Ectodermal cell (in vitro differentiated cells): ENCODE measurements at regions not wholly inside any gene's neighbourhood (a gene's known extent, or its start where the extent isn't known, plus 50 kb on each side); places are given as distances from the start of the nearest gene placed in this dataset.

ENCODE experiments used
- H3K27ac ChIP-seq: 2 replicates; pipeline ENCODE4 v1.7.0; 2013; ENCODE audit warnings: mild to moderate bottlenecking, low read depth, low read length; ENCODE audit not compliant: insufficient read depth, poor library complexity, severe bottlenecking
- H3K27me3 ChIP-seq: 2 replicates; pipeline ENCODE4 v1.7.0; 2013; ENCODE audit warnings: mild to moderate bottlenecking, low read length; ENCODE audit not compliant: insufficient read depth, control insufficient read depth, poor library complexity, severe bottlenecking
- H3K36me3 ChIP-seq: one replicate; pipeline ENCODE4 v1.7.0; 2013; ENCODE audit warnings: low read length; ENCODE audit not compliant: control insufficient read depth, insufficient read depth
- H3K4me1 ChIP-seq: one replicate; pipeline ENCODE4 v1.7.0; 2013; ENCODE audit warnings: low read length; ENCODE audit not compliant: control insufficient read depth, insufficient read depth
- H3K4me3 ChIP-seq: 2 replicates; pipeline ENCODE4 v1.7.0; 2013; ENCODE audit warnings: low read depth, low read length, control low read depth; ENCODE audit not compliant: insufficient read depth
- H3K9me3 ChIP-seq: 2 replicates; pipeline ENCODE4 v1.7.0; 2013; ENCODE audit warnings: mild to moderate bottlenecking, low read length, moderate library complexity; ENCODE audit not compliant: control insufficient read depth
- WGBS, 2 experiments: methylation state at CpG; one replicate each; pipeline ENCODE4 v1.1.7; 2013; ENCODE audit warnings: missing lambda C conversion rate in 2 of 2; 5-methylcytosine and 5-hydroxymethylcytosine counted together

DNA sequence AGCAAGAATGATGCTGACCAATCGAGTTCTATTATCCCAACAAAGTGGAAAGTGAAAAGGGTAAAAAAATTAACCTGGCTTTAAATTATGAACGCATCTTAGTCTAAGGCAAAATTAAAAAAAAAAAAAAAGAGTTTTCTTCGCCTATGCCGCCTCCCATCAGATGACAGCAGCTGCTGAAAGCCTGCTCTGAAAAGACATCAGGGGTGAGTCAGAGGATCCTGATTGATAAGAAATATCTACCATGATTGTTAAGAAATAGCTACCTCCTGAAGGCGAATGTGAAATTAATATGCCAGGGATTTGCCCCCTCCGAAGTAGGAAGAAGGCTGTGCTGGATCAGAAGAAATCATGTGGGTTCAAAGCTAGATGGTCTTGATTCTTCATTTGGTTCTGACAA is 216.8 kb upstream of the C1orf87 start:
- Histone ChIP-seq H3K27ac (no peak overlapping the region), H3K36me3 (no peaks in the 10 kb centered on the region), H3K4me1 (no peaks in the 10 kb centered on the region), H3K27me3 (no peaks in the 10 kb centered on the region), H3K4me3 (no peak overlapping the region), H3K9me3 (no peaks in the 10 kb centered on the region)
- WGBS, 2 experiments, result 93 to 96% methylated on average over 6 of the region's 6 CpGs

DNA sequence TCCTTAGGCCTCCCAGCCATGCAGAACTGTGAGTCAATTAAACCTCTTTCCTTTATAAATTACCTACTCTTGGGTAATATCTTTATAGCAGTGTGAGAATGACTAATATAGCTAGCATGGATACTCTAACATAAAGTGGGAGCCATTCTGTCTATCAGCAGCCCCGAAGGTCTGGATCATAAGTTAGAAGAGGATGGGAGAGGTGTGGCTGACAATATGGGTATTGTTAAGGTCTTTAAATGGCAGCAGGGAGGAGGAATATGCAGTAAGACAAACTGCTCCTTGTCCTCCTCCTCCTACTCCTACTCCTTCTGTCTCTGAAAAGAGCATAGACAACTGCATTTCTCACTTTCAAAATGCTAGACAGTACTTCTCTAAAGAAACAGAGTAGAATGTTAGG is 214.0 kb upstream of the C1orf87 start:
- H3K4me1 ChIP-seq, result no peaks in the 10 kb centered on the region
- no peak overlapping the region for H3K27ac ChIP-seq
- H3K4me3 ChIP-seq, result no peak overlapping the region
- no peaks in the 10 kb centered on the region for H3K9me3 ChIP-seq
- no peaks in the 10 kb centered on the region for H3K36me3 ChIP-seq
- WGBS, 2 experiments, result 96 to 100% methylated on average over 1 of the region's 1 CpG
- H3K27me3 ChIP-seq, result no peaks in the 10 kb centered on the region

DNA sequence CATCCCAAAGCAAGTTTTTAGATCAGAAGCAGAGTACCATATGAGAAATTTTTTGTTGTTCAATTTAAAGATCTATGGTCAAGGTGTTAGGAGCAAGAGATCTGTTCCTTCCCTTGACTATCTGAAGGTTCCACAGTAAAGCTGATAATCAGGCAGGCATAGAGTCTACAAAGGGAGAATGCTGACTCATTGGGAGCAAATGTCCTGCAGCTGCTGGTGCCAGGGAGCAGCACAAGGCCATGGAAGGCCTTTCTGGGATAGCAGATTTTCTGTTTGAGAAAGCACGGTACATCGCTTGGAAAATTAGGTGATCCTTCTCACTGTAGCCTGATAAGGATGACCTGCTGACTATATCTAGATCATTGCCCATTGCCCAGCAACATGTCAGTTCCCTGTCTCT is 210.1 kb upstream of the C1orf87 start:
- WGBS, 2 experiments, result 94 to 97% methylated on average over 2 of the region's 2 CpGs
- Histone ChIP-seq H3K4me1 (peaks cover 13% of the 10 kb centered on the region), H3K9me3 (no peaks in the 10 kb centered on the region), H3K27ac (no peak overlapping the region), H3K27me3 (no peaks in the 10 kb centered on the region), H3K4me3 (no peak overlapping the region), H3K36me3 (no peaks in the 10 kb centered on the region)

DNA sequence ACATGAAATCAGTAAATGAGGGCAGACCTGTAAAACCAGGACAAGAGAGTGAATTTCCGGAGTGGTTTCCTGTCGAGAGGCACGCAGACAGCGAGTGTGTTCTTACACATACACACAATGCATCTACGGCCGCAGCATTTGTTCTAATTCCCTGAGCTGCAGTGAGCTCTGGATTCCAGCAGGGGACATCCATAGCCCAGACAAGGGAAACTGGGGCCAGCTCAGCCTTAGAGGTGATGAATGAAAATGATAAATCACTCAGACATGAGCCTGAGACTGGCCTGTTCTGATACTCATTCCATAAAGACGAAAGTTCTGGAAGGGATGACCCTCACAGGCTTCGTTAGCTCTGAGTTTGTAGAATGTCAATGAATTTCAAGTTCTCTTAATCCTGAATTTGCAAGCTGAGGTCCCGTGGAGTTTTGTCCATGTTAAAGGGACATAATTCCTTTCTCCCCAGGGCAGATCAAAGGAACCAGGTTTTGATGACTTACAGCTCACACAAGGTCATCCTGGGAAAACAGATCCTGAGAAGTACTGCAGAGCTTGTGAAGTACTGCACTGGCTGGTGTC is 207.9 kb upstream of the C1orf87 start:
- Histone ChIP-seq H3K9me3 (no peaks in the 10 kb centered on the region), H3K4me1 (peaks cover 13% of the 10 kb centered on the region), H3K36me3 (no peaks in the 10 kb centered on the region), H3K27ac (no peak overlapping the region), H3K27me3 (no peaks in the 10 kb centered on the region), H3K4me3 (no peak overlapping the region)
- 16 to 22% methylated on average over 9 of the region's 9 CpGs for WGBS, 2 experiments

DNA sequence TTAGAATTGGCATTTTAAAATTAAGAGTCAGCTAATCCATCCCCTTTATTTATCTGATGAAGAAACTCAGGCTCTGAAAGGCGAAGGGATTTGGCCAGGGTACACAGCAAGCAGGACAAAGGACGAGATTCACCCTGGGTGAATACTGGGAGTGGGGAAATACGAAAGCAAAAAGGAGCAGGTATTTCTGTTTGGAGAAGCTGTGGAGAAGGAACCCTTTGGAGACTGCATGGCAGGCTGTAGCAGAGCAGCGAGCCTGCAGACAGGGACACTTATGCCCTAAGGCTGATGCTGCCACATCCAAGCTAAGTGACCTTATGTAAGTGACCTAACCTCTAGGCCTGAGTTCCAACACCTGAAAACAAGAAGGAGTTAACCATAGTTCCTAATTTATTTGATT is 207.2 kb upstream of the C1orf87 start:
- WGBS, 2 experiments, result 88 to 90% methylated on average over 4 of the region's 4 CpGs
- Histone ChIP-seq H3K27me3 (no peaks in the 10 kb centered on the region), H3K27ac (no peak overlapping the region)

DNA sequence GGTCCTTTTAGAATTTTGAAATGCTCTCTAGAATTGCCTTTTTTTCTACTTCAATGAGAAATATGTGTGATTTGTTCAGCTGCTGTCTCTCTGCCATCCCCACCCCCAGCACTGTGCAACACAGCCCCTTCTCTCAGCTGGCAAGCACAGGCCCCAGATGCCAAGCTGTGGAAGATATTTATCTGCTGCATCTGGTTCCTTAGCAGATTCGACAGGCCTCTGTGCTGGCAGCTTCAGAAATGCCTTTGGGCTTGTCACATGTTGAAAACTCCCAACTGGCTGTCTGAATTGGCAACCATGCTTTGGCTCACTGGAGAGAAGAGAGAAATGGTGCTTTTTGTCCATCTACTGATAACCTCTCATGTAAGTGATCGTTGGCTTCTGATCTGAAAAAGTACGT is 206.7 kb upstream of the C1orf87 start:
- Histone ChIP-seq H3K4me3 (no peak overlapping the region), H3K9me3 (no peaks in the 10 kb centered on the region), H3K36me3 (no peaks in the 10 kb centered on the region), H3K4me1 (peaks cover 13% of the 10 kb centered on the region), H3K27ac (no peak overlapping the region), H3K27me3 (no peaks in the 10 kb centered on the region)
- WGBS, 2 experiments, result 68 to 79% methylated on average over 3 of the region's 3 CpGs

More for the DNA sequence above, 207.2 kb upstream of the C1orf87 start:
- Histone ChIP-seq H3K9me3 (no peaks in the 10 kb centered on the region), H3K4me3 (no peak overlapping the region), H3K4me1 (peaks cover 13% of the 10 kb centered on the region), H3K36me3 (no peaks in the 10 kb centered on the region)

DNA sequence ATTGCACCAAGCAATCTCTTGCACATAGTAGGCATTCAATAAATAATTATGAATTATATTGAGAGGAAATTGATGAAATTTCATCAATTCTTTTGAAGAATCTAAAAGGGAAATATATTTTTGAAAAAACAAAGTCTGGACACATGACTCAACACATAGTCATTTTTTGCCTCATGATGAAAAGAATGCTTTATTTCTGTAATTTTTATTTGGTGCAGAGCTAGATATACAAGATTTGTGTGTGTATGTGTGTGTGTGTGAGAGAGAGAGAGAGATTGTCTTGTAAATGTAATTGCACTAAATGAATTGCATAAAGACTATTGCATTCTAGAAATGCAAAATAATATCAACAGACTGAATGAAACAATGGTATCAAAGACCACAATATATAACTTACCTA is 206.2 kb upstream of the C1orf87 start:
- no peaks in the 10 kb centered on the region for H3K36me3 ChIP-seq
- H3K4me3 ChIP-seq, result no peak overlapping the region
- H3K9me3 ChIP-seq, result no peaks in the 10 kb centered on the region
- no peak overlapping the region for H3K27ac ChIP-seq
- H3K27me3 ChIP-seq, result no peaks in the 10 kb centered on the region
- peaks cover 13% of the 10 kb centered on the region for H3K4me1 ChIP-seq

DNA sequence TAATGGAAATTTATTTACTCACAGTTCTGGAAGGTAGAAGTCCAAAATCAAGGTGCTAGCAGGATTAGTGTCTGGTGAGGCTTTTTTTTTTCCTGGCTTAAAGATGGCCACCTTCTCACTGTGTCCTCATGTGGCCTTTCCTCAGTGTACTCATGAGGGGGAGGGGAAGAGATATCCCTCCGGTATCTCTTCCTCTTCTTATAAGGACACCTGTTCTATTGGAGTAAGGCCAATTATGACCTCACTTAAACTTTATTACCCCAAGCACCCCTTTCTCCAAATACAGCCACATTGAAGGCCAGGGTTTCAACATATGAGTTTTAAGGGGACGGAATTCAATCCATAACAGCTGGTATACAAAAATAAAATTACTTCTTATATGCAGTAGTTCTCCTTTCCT is 203.7 kb upstream of the C1orf87 start:
- Histone ChIP-seq H3K27ac (no peak overlapping the region), H3K4me1 (peaks cover 13% of the 10 kb centered on the region), H3K4me3 (no peak overlapping the region), H3K36me3 (no peaks in the 10 kb centered on the region), H3K9me3 (no peaks in the 10 kb centered on the region), H3K27me3 (no peaks in the 10 kb centered on the region)
- WGBS, 2 experiments, result 83% methylated on average over 2 of the region's 2 CpGs; no CpG with 5 or more reads in 1 of the 2 experiments

DNA sequence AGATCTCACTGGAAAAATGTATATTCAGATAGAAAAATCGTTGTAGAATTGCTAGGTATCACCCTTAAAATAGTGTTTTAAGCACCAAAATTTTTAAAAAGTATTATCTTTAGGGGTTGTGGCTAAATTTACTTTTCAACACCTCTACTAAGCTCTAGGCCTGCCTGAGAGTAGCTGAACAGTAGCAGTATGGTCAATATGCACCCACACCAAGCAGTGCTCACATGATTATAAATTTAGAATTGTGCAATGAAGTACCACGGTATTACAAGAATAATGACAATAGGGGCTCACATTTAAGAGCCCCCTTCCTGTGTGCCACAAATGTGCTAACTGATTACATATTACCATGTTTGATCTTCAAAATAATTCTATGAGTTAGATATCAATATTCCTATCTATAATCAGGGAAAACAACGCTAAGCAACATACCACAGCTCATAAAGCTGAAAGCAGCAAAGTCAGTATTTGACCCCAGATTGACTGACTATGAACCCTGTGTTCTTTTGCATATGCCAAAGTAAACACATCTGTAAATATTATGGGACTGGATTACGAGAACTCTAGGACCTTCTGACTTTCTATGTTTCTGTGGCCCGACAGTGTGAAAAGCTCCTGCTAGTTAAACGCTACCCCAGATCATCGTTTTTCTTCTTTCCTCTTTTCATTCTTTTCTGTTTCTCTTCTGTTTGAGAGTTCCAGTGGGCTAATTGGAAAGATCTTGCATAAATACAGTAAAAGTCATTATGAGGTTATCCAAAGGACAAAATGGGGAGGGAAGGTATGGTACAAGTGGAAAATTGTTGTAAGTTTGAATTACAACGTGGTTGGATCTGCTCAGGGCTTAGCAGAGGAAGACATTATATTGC is 201.1 kb upstream of the C1orf87 start:
- no peak overlapping the region for H3K27ac ChIP-seq
- H3K27me3 ChIP-seq, result no peaks in the 10 kb centered on the region
- no peaks in the 10 kb centered on the region for H3K36me3 ChIP-seq
- no peaks in the 10 kb centered on the region for H3K4me1 ChIP-seq
- H3K9me3 ChIP-seq, result no peaks in the 10 kb centered on the region
- no peak overlapping the region for H3K4me3 ChIP-seq
- 90 to 92% methylated on average over 6 to 7 of the region's 8 CpGs for WGBS, 2 experiments

DNA sequence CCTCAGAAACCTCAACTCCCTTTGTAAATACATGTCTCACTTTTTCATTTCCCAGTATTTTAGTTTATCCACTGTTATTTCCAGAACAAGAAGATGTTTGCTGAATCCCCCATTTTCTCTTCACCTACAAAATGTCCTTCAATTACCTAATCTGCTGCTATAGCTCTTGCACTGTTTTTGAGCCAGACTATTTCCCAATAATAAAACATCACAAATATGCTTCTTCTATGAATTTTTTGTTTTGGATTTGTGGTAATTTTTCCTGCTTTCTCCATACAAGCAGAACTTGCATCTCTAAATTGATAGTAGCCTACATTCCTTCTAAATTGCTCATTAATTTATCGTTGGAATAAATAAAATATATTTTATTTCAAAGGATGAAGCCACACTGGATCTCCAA is 199.6 kb upstream of the C1orf87 start:
- Histone ChIP-seq H3K36me3 (no peaks in the 10 kb centered on the region), H3K27me3 (no peaks in the 10 kb centered on the region), H3K4me3 (no peak overlapping the region), H3K27ac (no peak overlapping the region), H3K9me3 (no peaks in the 10 kb centered on the region), H3K4me1 (no peaks in the 10 kb centered on the region)
- no CpG with 5 or more reads among the region's 1 CpG for WGBS, 2 experiments
